Breast epithelium (tissue), 4 donors: ENCODE measurements at regions not wholly inside any gene's neighbourhood (a gene's known extent, or its start where the extent isn't known, plus 50 kb on each side); places are given as distances from the start of the nearest gene placed in this dataset.

ENCODE experiments used
- DNase-seq, 2 donors: peaks; one replicate each; pipeline ENCODE4 v3.0.0-alpha.2; 2019; ENCODE audit warnings: low spot score in 2 of 2
- H3K27ac ChIP-seq, 2 donors: fragments of 200-600 bp; sonication (generic) in 1 of 2; one replicate each; pipeline ENCODE4 v1.5.1; 2016 to 2019; ENCODE audit warnings: mild to moderate bottlenecking in 1 of 2
- H3K27me3 ChIP-seq, 2 donors: fragments of 200-600 bp; sonication (generic) in 1 of 2; one replicate each; pipeline versions ENCODE4 v1.5.1 to v1.6.0; 2017 to 2019; ENCODE audit warnings: control low read depth in 1 of 2, mild to moderate bottlenecking in 1 of 2
- H3K36me3 ChIP-seq: fragments of 200-600 bp; one replicate; pipeline ENCODE4 v1.5.1; 2019
- H3K4me1 ChIP-seq, 2 donors: fragments of 200-600 bp; sonication (generic); one replicate each; pipeline ENCODE4 v1.5.1; 2016 to 2019; ENCODE audit warnings: control low read depth in 1 of 2
- H3K4me3 ChIP-seq, 3 donors: fragments of 200-600 bp; sonication (generic); 1 replicate in 2 of 3; 2 replicates in 1 of 3; pipeline ENCODE4 v1.5.1; 2016 to 2019; ENCODE audit warnings: mild to moderate bottlenecking in 3 of 3, moderate library complexity in 2 of 3
- H3K9me3 ChIP-seq, 2 donors: fragments of 200-600 bp; sonication (generic) in 1 of 2; one replicate each; pipeline ENCODE4 v1.5.1; 2016 to 2019; ENCODE audit warnings: control low read depth in 1 of 2
- CTCF ChIP-seq, 3 donors: fragments of 450-650 bp; IDR thresholded peaks; one replicate each; pipeline ENCODE4 v1.5.1; 2016 to 2017; ENCODE audit warnings: antibody characterized with exemption in 3 of 3, mild to moderate bottlenecking in 3 of 3, moderate library complexity in 3 of 3
- POLR2A ChIP-seq: fragments of 450-650 bp; IDR thresholded peaks from one replicate; pipeline ENCODE4 v1.6.1; 2016; ENCODE audit warnings: antibody characterized with exemption, mild to moderate bottlenecking, moderate library complexity
- POLR2AphosphoS5 ChIP-seq, 3 donors: sonication (generic); formaldehyde crosslinking; IDR thresholded peaks; one replicate each; pipeline ENCODE4 v1.6.1; 2017; ENCODE audit warnings: antibody characterized with exemption in 3 of 3
- intact Hi-C: fragments of 100-400 bp; cut with DNase I; formaldehyde crosslinking; loops from one replicate; pipeline ENCODE4 v1.15.1; 2023; ENCODE audit warnings: low total_unique reads

GRCh38 chr9:95634114-95634513, 117.3 kb upstream of the PTCH1 start:
- no peak for TF ChIP-seq POLR2AphosphoS5 (IDR thresholded peaks at IDR 0.05)
- TF ChIP-seq CTCF (IDR thresholded peaks at IDR 0.05) = no peak
- no peak for TF ChIP-seq POLR2A
- Histone ChIP-seq H3K9me3 (peaks cover 0 to 4% of the 10 kb centered on the region in 2 donors), H3K36me3 (no peaks in the 10 kb centered on the region), H3K27ac (no peak overlapping the region), H3K4me1 (no peaks in the 10 kb centered on the region), H3K4me3 (no peak overlapping the region), H3K27me3 (no peaks in the 10 kb centered on the region)
- no peak for DNase-seq
- intact Hi-C loops = no loop called here

- no peak for DNase-seq
- H3K27ac ChIP-seq = no peak overlapping the region
- intact Hi-C loops = no loop called here
- no peaks in the 10 kb centered on the region for H3K4me1 ChIP-seq
- H3K27me3 ChIP-seq = peaks cover 0 to 7% of the 10 kb centered on the region in 2 donors
- H3K36me3 ChIP-seq = no peaks in the 10 kb centered on the region
- H3K4me3 ChIP-seq = no peak overlapping the region
- no peaks in the 10 kb centered on the region for H3K9me3 ChIP-seq
- TF ChIP-seq POLR2A (no peak), POLR2AphosphoS5 (IDR thresholded peaks at IDR 0.05) (no peak), CTCF (IDR thresholded peaks at IDR 0.05) (no peak)
Measured at GRCh38 chr9:95629585-95629984, 112.8 kb upstream of the PTCH1 start.

GRCh38 chr9:95627802-95628201, 111.0 kb upstream of the PTCH1 start:
- H3K36me3 ChIP-seq = no peaks in the 10 kb centered on the region
- DNase-seq = no peak
- intact Hi-C loops = no loop called here
- no peaks in the 10 kb centered on the region for H3K9me3 ChIP-seq
- no peak overlapping the region for H3K27ac ChIP-seq
- H3K4me3 ChIP-seq = no peak overlapping the region
- peaks cover 0 to 7% of the 10 kb centered on the region in 2 donors for H3K27me3 ChIP-seq
- TF ChIP-seq CTCF (IDR thresholded peaks at IDR 0.05) (no peak), POLR2A (no peak), POLR2AphosphoS5 (IDR thresholded peaks at IDR 0.05) (no peak)
- H3K4me1 ChIP-seq = no peaks in the 10 kb centered on the region

GRCh38 chr9:95626885-95627558, 110.3 kb upstream of the PTCH1 start:
- peak overlapping the region in 1 of 2 donors; percentile 66 for H3K27ac ChIP-seq

GRCh38 chr9:95626341-95626740, 109.6 kb upstream of the PTCH1 start:
- H3K36me3 ChIP-seq = no peaks in the 10 kb centered on the region
- TF ChIP-seq POLR2AphosphoS5 (IDR thresholded peaks at IDR 0.05) (no peak), POLR2A (no peak), CTCF (IDR thresholded peaks at IDR 0.05) (no peak)
- no peak overlapping the region for H3K4me3 ChIP-seq
- no peaks in the 10 kb centered on the region for H3K4me1 ChIP-seq
- H3K27ac ChIP-seq = no peak overlapping the region
- H3K9me3 ChIP-seq = no peaks in the 10 kb centered on the region
- intact Hi-C loops = no loop called here
- DNase-seq = no peak
- H3K27me3 ChIP-seq = peaks cover 0 to 7% of the 10 kb centered on the region in 2 donors

More at GRCh38 chr9:95626885-95627558, 110.3 kb upstream of the PTCH1 start:
- peaks cover 0 to 7% of the 10 kb centered on the region in 2 donors for H3K27me3 ChIP-seq
- no peak for DNase-seq
- TF ChIP-seq POLR2AphosphoS5 (IDR thresholded peaks at IDR 0.05) (peak in 1 of 3 donors; percentile 19), POLR2A (no peak)
- H3K4me1 ChIP-seq = no peaks in the 10 kb centered on the region
- H3K36me3 ChIP-seq = no peaks in the 10 kb centered on the region
- H3K9me3 ChIP-seq = no peaks in the 10 kb centered on the region
- intact Hi-C loops = no loop called here
- no peak overlapping the region for H3K4me3 ChIP-seq
